ENCODE measurements at regions not wholly inside any gene's neighbourhood (a gene's known extent, or its start where the extent isn't known, plus 50 kb on each side); places are given as distances from the start of the nearest gene placed in this dataset.

GRCh38 chr9:1492156-1492555 is 442.0 kb downstream of the DMRT2 start:
- TF ChIP-seq TCF12 (IDR thresholded peaks at IDR 0.05) (no peak), SIN3A (IDR thresholded peaks at IDR 0.05; ENCODE audit: borderline replicate concordance, low read depth, low read length) (no peak), REST (IDR thresholded peaks at IDR 0.05; ENCODE audit: low read depth, low read length) (no peak), RXRA (IDR thresholded peaks at IDR 0.05; ENCODE audit: borderline replicate concordance, low read depth) (no peak), FOXM1 (IDR thresholded peaks at IDR 0.05; ENCODE audit: low read depth) (no peak), TAF1 (IDR thresholded peaks at IDR 0.05; ENCODE audit: borderline replicate concordance, low read depth, low read length) (no peak)
- TF ChIP-seq, protein P1, sequence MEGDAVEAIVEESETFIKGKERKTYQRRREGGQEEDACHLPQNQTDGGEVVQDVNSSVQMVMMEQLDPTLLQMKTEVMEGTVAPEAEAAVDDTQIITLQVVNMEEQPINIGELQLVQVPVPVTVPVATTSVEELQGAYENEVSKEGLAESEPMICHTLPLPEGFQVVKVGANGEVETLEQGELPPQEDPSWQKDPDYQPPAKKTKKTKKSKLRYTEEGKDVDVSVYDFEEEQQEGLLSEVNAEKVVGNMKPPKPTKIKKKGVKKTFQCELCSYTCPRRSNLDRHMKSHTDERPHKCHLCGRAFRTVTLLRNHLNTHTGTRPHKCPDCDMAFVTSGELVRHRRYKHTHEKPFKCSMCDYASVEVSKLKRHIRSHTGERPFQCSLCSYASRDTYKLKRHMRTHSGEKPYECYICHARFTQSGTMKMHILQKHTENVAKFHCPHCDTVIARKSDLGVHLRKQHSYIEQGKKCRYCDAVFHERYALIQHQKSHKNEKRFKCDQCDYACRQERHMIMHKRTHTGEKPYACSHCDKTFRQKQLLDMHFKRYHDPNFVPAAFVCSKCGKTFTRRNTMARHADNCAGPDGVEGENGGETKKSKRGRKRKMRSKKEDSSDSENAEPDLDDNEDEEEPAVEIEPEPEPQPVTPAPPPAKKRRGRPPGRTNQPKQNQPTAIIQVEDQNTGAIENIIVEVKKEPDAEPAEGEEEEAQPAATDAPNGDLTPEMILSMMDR (IDR thresholded peaks at IDR 0.05), result no peak
